GF-D8 (cell line): ENCODE measurements at regions not wholly inside any gene's neighbourhood (a gene's known extent, or its start where the extent isn't known, plus 50 kb on each side); places are given as distances from the start of the nearest gene placed in this dataset.

Source experiments
- DNase-seq: peaks from one replicate; lab custom pipeline; 2025; lab: John Stamatoyannopoulos, UW

DNA sequence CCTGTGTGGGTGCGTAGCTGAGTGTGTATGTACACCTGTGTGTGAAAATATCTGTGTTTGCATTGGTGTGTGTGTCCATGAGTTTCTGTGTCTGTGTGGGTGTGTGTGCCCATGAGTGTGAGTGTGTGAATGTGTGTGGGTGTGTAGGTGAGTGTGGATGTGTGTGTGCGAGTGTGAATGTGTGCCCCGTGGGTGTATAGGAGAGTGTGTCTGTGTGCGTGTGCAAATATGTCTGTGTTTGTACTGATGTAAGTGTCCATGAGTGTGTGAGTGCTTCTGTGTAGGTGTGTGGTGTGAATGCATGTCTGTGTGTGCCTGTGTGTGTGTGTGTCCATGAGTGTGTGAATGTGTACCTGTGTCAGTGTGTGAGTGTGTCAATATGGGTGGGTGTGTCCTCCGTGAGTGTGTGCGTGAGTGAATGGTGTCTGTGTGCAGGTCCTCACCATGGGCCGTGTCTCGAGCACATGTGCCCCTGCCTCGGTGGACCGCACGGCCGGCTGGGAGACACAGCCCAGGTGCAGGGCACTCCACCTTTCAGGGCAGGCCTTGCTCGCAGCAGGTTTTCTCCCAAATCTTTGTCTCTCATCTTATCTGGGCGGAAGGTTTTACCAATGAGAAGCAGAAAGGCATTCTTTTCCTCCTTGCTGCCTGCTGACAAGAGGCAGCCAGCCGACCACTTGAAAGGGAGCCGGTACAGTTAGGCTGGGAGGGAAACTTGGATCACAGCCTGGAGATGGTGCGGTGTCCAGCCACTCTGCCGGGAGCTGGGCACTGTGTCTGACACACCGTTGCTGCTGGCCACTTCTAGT lies 107.1 kb upstream of the FAM20C start:
- DNase-seq, result no peak

- no peak for DNase-seq
Measured at GRCh38 chr7:85883-86515, 106.4 kb upstream of the FAM20C start.

GRCh38 chr7:86629-87028 lies 105.7 kb upstream of the FAM20C start:
- no peak for DNase-seq

DNA sequence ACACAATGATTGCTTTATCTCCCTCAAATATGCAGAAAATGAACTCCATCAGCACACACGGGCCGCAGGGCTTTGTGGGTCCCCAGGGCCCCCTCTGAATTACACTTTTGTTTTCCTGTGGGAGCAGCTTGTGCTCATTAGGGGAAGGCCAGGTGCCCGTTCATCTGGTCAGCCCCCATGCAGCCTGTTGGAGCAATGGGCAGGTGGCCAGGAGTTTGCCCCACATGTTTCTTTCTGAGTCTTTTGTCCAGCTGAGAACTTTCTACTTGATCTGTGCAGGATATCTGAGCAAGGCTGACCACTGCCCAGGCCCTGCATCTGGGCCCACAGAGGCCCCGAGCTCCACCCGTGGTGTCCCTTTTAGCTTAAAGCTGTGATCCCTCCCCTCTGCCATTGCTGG lies 105.3 kb upstream of the FAM20C start:
- DNase-seq, result no peak

GRCh38 chr7:87671-88070 lies 104.7 kb upstream of the FAM20C start:
- no peak for DNase-seq

GRCh38 chr7:88095-88926 lies 104.1 kb upstream of the FAM20C start:
- no peak for DNase-seq

DNA sequence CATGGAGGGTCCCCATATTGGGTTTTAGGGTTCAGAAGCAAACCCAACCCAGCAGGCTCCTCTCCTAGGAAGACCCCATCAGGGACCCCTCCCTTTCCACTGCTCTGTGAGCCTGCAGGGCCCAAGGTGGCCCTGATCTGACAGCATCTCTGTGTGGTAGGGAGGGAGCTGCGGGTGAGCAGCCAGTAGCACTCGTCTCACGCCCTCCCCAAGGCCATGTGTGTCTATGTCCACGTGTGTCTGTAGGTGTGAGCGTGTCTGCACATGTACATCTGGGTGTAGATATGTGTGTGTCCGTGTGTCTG lies 103.5 kb upstream of the FAM20C start:
- no peak for DNase-seq

GRCh38 chr7:89232-90019 lies 102.9 kb upstream of the FAM20C start:
- DNase-seq, result peak; percentile 41

- DNase-seq, result peak; percentile 28
Measured at GRCh38 chr7:90111-91063, 102.0 kb upstream of the FAM20C start.

- no peak for DNase-seq
Measured at GRCh38 chr7:91396-92175, 100.8 kb upstream of the FAM20C start.

DNA sequence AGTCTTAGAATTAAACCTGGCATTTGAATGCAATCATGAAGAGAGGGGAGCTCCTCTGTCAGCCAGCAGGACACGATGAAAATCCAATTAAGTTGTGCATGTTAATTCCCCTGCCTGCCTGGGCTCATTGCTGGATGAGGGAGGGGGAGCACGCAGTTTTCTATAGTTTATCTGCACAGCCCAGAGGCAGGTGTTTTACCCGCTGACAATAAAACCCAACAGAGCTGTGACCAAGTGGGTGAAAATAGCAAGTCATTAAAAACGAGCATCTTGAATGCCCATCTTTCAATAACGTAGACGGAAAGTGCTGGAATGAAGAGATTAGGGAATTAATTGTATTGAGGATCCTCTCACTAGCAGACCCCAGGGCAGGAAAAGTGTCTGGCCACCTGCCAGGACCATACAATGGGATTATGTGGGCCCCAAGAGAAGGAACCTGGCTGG lies 100.1 kb upstream of the FAM20C start:
- DNase-seq, result no peak

DNA sequence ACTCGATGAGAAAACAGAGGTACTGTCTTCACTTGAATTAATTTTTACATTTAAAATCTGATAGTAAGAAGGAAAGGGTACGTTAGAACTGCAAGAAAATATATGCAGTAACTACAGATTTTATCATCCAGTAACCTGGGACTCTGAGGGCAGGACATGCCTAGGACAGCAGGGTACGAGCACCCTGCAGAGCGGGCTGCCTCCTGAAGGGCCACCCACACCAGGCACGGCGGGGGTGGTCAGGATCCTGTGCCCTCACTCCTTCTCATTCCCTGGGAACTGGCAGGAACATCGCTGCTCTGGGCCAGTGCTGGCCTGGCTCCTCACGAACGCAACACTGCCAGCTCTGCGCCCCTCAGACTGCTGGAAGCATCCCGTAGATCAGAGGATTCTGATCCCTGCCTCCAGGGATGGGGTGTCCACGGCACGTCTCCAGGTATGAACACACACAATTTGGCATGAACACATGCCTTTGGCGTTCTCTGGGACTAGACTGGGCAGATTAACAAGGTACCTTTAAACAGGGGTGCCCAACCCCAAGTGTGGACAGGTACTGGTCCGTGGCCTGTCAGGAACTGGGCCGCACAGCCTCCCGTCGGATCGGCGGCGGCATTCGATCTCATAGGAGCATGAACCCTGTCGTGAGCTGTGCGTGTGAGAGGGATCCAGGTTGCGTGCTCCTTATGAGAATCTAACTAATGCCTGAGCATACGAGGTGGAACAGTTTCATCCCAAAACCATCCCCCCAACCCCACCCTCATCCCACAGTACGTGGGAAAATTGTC lies 99.3 kb upstream of the FAM20C start:
- no peak for DNase-seq

GRCh38 chr7:94251-94801 lies 98.0 kb upstream of the FAM20C start:
- DNase-seq, result no peak

DNA sequence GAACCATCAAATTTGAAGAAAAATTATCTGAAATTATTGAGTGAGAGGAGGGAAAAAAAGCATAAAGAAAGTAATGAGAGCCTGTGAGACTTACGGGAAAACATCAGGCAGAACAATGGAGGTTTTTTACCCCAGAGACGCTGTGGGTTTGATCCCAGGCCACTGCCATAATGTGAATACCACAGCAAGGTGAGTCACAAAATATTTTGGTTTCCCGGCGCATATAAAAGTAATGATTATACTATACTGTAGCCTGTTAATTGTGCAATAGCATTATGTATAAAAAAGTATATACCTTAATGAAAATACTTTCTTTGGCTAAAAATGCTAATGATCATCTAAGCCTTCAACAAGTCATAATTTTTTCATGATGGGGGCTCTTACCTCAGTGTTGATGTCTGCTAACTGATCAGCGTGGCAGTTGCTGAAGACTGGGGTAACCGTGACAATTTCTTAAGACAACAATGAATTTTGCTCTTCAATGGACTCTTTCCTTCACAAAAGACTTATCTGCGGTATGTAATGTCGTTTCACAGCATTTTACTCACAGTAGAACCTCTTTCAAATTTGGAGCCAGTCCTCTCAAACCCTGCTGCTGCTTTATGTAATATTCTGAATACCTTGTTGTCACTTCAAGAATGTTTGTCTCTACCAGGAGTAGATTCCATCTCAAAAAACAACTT lies 97.0 kb upstream of the FAM20C start:
- DNase-seq, result no peak

DNA sequence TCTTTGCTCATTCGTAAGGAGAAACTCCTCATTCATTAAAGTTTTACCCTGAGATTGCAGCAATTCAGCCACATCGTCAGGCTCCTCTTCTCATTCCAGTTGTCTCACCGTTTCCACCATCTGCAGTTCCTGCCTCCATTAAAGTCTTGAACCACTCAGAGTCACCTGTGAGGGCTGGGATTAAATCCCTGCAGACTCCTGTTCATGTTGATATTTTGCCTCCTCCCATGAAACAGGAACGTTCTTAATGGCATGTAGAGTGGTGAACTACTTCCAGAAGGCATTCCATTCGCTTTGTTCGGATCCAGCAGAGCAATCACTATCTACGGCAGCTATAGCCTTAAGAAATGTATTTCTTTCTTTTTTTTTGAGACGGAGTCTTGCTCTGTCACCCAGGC lies 96.5 kb upstream of the FAM20C start:
- no peak for DNase-seq

DNA sequence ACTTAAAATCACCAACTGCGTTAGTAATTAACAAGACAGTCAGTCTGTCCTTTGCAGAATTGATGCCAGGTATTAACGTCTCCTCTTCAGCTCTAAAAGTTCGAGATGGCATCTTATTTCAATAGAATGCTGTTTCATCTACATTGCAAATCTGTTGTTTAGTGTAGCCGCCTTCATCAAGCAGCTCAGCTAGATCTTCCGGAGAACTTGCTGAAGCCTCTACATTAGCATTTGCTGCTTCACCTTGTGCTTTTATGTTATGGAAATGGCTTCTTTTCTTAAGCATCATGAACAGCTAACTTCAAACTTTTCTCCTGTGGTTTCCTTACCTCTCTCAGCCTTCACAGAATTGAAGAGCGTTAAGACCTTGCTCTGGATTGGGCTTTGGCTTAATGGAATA lies 95.5 kb upstream of the FAM20C start:
- no peak for DNase-seq

GRCh38 chr7:97310-97841 lies 95.0 kb upstream of the FAM20C start:
- DNase-seq, result no peak
